ENCODE measurements at regions not wholly inside any gene's neighbourhood (a gene's known extent, or its start where the extent isn't known, plus 50 kb on each side); places are given as distances from the start of the nearest gene placed in this dataset.

- TF ChIP-seq EZH2 (IDR thresholded peaks at IDR 0.05; ENCODE audit: borderline replicate concordance, low read depth, low read length, severe bottlenecking) (no peak), CTCF (IDR thresholded peaks at IDR 0.05; ENCODE audit: borderline replicate concordance, extremely low read depth, low read length, poor library complexity, severe bottlenecking) (no peak)
- Histone ChIP-seq H3K4me1 (ENCODE audit: insufficient read depth, low read length) (no peaks in the 10 kb centered on the region), H3K36me3 (ENCODE audit: insufficient read depth, low read length) (no peaks in the 10 kb centered on the region), H3K27me3 (ENCODE audit: insufficient read depth, low read length, poor library complexity) (no peaks in the 10 kb centered on the region), H3K4me3 (ENCODE audit: low read depth in 1 of 2, low read length in 2 of 2) (no peak overlapping the region), H4K20me1 (ENCODE audit: insufficient read depth, low read length) (no peaks in the 10 kb centered on the region), H3K79me2 (ENCODE audit: insufficient read depth, low read length) (no peaks in the 10 kb centered on the region), H3K27ac (ENCODE audit: low read length) (no peak overlapping the region), H2AFZ (ENCODE audit: low read depth, low read length) (no peak overlapping the region), H3K4me2 (ENCODE audit: insufficient read depth, low read length) (no peak overlapping the region), H3K9me3 (ENCODE audit: insufficient read depth, low read length, severe bottlenecking) (no peaks in the 10 kb centered on the region), H3K9ac (ENCODE audit: low read depth, low read length) (no peak overlapping the region)
- ATAC-seq (ENCODE audit: insufficient read depth, low read depth) = no peak
- no peak for DNase-seq
These were observed 117.8 kb upstream of the C11orf87 start for GRCh38 chr11:109304159-109304558.

- Histone ChIP-seq H3K4me1 (ENCODE audit: insufficient read depth, low read length) (no peaks in the 10 kb centered on the region), H3K27ac (ENCODE audit: low read length) (no peak overlapping the region), H3K4me3 (ENCODE audit: low read depth in 1 of 2, low read length in 2 of 2) (no peak overlapping the region), H3K9me3 (ENCODE audit: insufficient read depth, low read length, severe bottlenecking) (no peaks in the 10 kb centered on the region), H3K27me3 (ENCODE audit: insufficient read depth, low read length, poor library complexity) (no peaks in the 10 kb centered on the region), H3K79me2 (ENCODE audit: insufficient read depth, low read length) (no peaks in the 10 kb centered on the region), H4K20me1 (ENCODE audit: insufficient read depth, low read length) (no peaks in the 10 kb centered on the region), H3K9ac (ENCODE audit: low read depth, low read length) (no peak overlapping the region), H2AFZ (ENCODE audit: low read depth, low read length) (no peak overlapping the region), H3K36me3 (ENCODE audit: insufficient read depth, low read length) (no peaks in the 10 kb centered on the region), H3K4me2 (ENCODE audit: insufficient read depth, low read length) (no peak overlapping the region)
- no peak for ATAC-seq (ENCODE audit: insufficient read depth, low read depth)
- DNase-seq = no peak
- TF ChIP-seq EZH2 (IDR thresholded peaks at IDR 0.05; ENCODE audit: borderline replicate concordance, low read depth, low read length, severe bottlenecking) (no peak), CTCF (IDR thresholded peaks at IDR 0.05; ENCODE audit: borderline replicate concordance, extremely low read depth, low read length, poor library complexity, severe bottlenecking) (no peak)
These were observed 117.0 kb upstream of the C11orf87 start for GRCh38 chr11:109305009-109305408.

GRCh38 chr11:109306322-109306721 is 115.7 kb upstream of the C11orf87 start:
- Histone ChIP-seq H3K4me2 (ENCODE audit: insufficient read depth, low read length) (no peak overlapping the region), H3K27ac (ENCODE audit: low read length) (no peak overlapping the region), H2AFZ (ENCODE audit: low read depth, low read length) (no peak overlapping the region), H4K20me1 (ENCODE audit: insufficient read depth, low read length) (no peaks in the 10 kb centered on the region), H3K36me3 (ENCODE audit: insufficient read depth, low read length) (no peaks in the 10 kb centered on the region), H3K27me3 (ENCODE audit: insufficient read depth, low read length, poor library complexity) (no peaks in the 10 kb centered on the region), H3K4me1 (ENCODE audit: insufficient read depth, low read length) (no peaks in the 10 kb centered on the region), H3K9ac (ENCODE audit: low read depth, low read length) (no peak overlapping the region), H3K79me2 (ENCODE audit: insufficient read depth, low read length) (no peaks in the 10 kb centered on the region), H3K4me3 (ENCODE audit: low read depth in 1 of 2, low read length in 2 of 2) (no peak overlapping the region), H3K9me3 (ENCODE audit: insufficient read depth, low read length, severe bottlenecking) (no peaks in the 10 kb centered on the region)
- TF ChIP-seq EZH2 (IDR thresholded peaks at IDR 0.05; ENCODE audit: borderline replicate concordance, low read depth, low read length, severe bottlenecking) (no peak), CTCF (IDR thresholded peaks at IDR 0.05; ENCODE audit: borderline replicate concordance, extremely low read depth, low read length, poor library complexity, severe bottlenecking) (no peak)
- DNase-seq = no peak
- no peak for ATAC-seq (ENCODE audit: insufficient read depth, low read depth)

- DNase-seq = no peak
- Histone ChIP-seq H3K27me3 (ENCODE audit: insufficient read depth, low read length, poor library complexity) (no peaks in the 10 kb centered on the region), H3K9me3 (ENCODE audit: insufficient read depth, low read length, severe bottlenecking) (no peaks in the 10 kb centered on the region), H3K9ac (ENCODE audit: low read depth, low read length) (no peak overlapping the region), H3K36me3 (ENCODE audit: insufficient read depth, low read length) (no peaks in the 10 kb centered on the region), H3K79me2 (ENCODE audit: insufficient read depth, low read length) (no peaks in the 10 kb centered on the region), H2AFZ (ENCODE audit: low read depth, low read length) (no peak overlapping the region), H3K27ac (ENCODE audit: low read length) (no peak overlapping the region), H4K20me1 (ENCODE audit: insufficient read depth, low read length) (no peaks in the 10 kb centered on the region), H3K4me1 (ENCODE audit: insufficient read depth, low read length) (no peaks in the 10 kb centered on the region), H3K4me3 (ENCODE audit: low read depth in 1 of 2, low read length in 2 of 2) (no peak overlapping the region), H3K4me2 (ENCODE audit: insufficient read depth, low read length) (no peak overlapping the region)
- TF ChIP-seq EZH2 (IDR thresholded peaks at IDR 0.05; ENCODE audit: borderline replicate concordance, low read depth, low read length, severe bottlenecking) (no peak), CTCF (IDR thresholded peaks at IDR 0.05; ENCODE audit: borderline replicate concordance, extremely low read depth, low read length, poor library complexity, severe bottlenecking) (no peak)
- ATAC-seq (ENCODE audit: insufficient read depth, low read depth) = no peak
These were observed 114.6 kb upstream of the C11orf87 start for GRCh38 chr11:109307366-109307765.
